ENCODE measurements at regions not wholly inside any gene's neighbourhood (a gene's known extent, or its start where the extent isn't known, plus 50 kb on each side); places are given as distances from the start of the nearest gene placed in this dataset.

- TF ChIP-seq CTCF (IDR thresholded peaks at IDR 0.05; ENCODE audit: insufficient read depth, low read length, poor library complexity, severe bottlenecking) = no peak
- TF ChIP-seq EZH2phosphoT487 (conservative IDR thresholded peaks at IDR 0.05; ENCODE audit: low read length) = no peak
Measured at GRCh38 chr1:199322278-199322677, 683.4 kb downstream of the PTPRC start.
